ENCODE measurements at regions not wholly inside any gene's neighbourhood (a gene's known extent, or its start where the extent isn't known, plus 50 kb on each side); places are given as distances from the start of the nearest gene placed in this dataset.
"Not testable (repeated sequence)": the region's sequence is repeated elsewhere in the genome, so short reads cannot be mapped to it uniquely, and the experiment has no call there.

- TF ChIP-seq CTCF (IDR thresholded peaks at IDR 0.05; ENCODE audit: unreplicated experiment) = no peak
- BruUV-seq (replicated peaks) = no TSS peak
- Mint-ChIP-seq H3K36me3 (ENCODE audit: insufficient read depth, unreplicated experiment) (no peaks in the 10 kb centered on the region), H3K4me3 (ENCODE audit: low read depth, unreplicated experiment) (no peak overlapping the region), H3K4me1 (ENCODE audit: low read depth, unreplicated experiment) (no peaks in the 10 kb centered on the region), H3K27me3 (ENCODE audit: unreplicated experiment) (no peaks in the 10 kb centered on the region), H3K27ac (ENCODE audit: unreplicated experiment) (no peak overlapping the region), H3K9me3 (ENCODE audit: low read depth, unreplicated experiment) (no peaks in the 10 kb centered on the region)
- no peak for DNase-seq
- intact Hi-C loops (cut with micrococcal nuclease; ENCODE audit: unreplicated experiment) = no loop called here
- CTCF ChIA-PET = no interaction called here
These were observed 177.8 kb downstream of the KLF13 start for GRCh38 chr15:31504462-31504839.

GRCh38 chr15:31507573-31507972 is 180.9 kb downstream of the KLF13 start:
- H3K4me1 Mint-ChIP-seq (ENCODE audit: low read depth, unreplicated experiment); DNase-seq; H3K27ac Mint-ChIP-seq (ENCODE audit: unreplicated experiment); H3K27me3 Mint-ChIP-seq (ENCODE audit: unreplicated experiment); H3K4me3 Mint-ChIP-seq (ENCODE audit: low read depth, unreplicated experiment); H3K36me3 Mint-ChIP-seq (ENCODE audit: insufficient read depth, unreplicated experiment); BruUV-seq (replicated peaks); H3K9me3 Mint-ChIP-seq (ENCODE audit: low read depth, unreplicated experiment); intact Hi-C loops (cut with micrococcal nuclease; ENCODE audit: unreplicated experiment); CTCF ChIA-PET: not testable (repeated sequence)

- H3K4me1 Mint-ChIP-seq (ENCODE audit: low read depth, unreplicated experiment) = no peaks in the 10 kb centered on the region
- intact Hi-C loops (cut with micrococcal nuclease; ENCODE audit: unreplicated experiment) = no loop called here
- H3K9me3 Mint-ChIP-seq (ENCODE audit: low read depth, unreplicated experiment) = no peaks in the 10 kb centered on the region
- CTCF ChIA-PET = no interaction called here
- H3K4me3 Mint-ChIP-seq (ENCODE audit: low read depth, unreplicated experiment) = no peak overlapping the region
- no peak overlapping the region for H3K27ac Mint-ChIP-seq (ENCODE audit: unreplicated experiment)
- no peaks in the 10 kb centered on the region for H3K27me3 Mint-ChIP-seq (ENCODE audit: unreplicated experiment)
- peaks cover 4% of the 10 kb centered on the region for H3K36me3 Mint-ChIP-seq (ENCODE audit: insufficient read depth, unreplicated experiment)
- no peak for DNase-seq
- no peak for TF ChIP-seq CTCF (IDR thresholded peaks at IDR 0.05; ENCODE audit: unreplicated experiment)
- no TSS peak for BruUV-seq (replicated peaks)
These were observed 182.0 kb downstream of the KLF13 start for GRCh38 chr15:31508656-31509055.

GRCh38 chr15:31510057-31510456 is 183.4 kb downstream of the KLF13 start:
- no TSS peak for BruUV-seq (replicated peaks)

More at GRCh38 chr15:31510057-31510456, 183.4 kb downstream of the KLF13 start:
- peaks cover 4% of the 10 kb centered on the region for H3K36me3 Mint-ChIP-seq (ENCODE audit: insufficient read depth, unreplicated experiment)
- DNase-seq = no peak
- TF ChIP-seq CTCF (IDR thresholded peaks at IDR 0.05; ENCODE audit: unreplicated experiment) = no peak
- H3K4me1 Mint-ChIP-seq (ENCODE audit: low read depth, unreplicated experiment) = no peaks in the 10 kb centered on the region
- CTCF ChIA-PET = no interaction called here
- no peaks in the 10 kb centered on the region for H3K9me3 Mint-ChIP-seq (ENCODE audit: low read depth, unreplicated experiment)
- H3K27me3 Mint-ChIP-seq (ENCODE audit: unreplicated experiment) = no peaks in the 10 kb centered on the region
- H3K4me3 Mint-ChIP-seq (ENCODE audit: low read depth, unreplicated experiment) = no peak overlapping the region
- intact Hi-C loops (cut with micrococcal nuclease; ENCODE audit: unreplicated experiment) = no loop called here
- H3K27ac Mint-ChIP-seq (ENCODE audit: unreplicated experiment) = no peak overlapping the region

Data from Calu3 (cell line).